ENCODE measurements at regions not wholly inside any gene's neighbourhood (a gene's known extent, or its start where the extent isn't known, plus 50 kb on each side); places are given as distances from the start of the nearest gene placed in this dataset.

DNA sequence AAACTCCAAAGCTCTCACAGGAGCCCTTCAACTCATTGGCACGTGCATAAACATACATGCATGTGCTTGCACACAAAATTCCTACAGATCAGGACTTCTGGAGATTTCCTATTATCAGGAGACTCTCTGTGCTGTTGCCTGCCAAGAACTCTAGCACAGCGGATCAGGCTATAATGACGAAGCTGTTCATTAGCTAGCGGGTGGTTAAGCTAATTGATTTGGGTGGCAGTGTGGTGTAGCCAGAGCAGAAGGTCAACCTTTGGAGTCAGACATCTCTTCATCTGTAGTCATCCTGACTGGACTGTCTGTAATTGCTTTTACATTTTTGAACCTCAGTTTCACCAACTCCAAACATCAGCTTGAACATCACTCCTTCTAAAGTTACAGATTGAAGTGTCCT, 69.0 kb downstream of the KIF2B start:
- no peak for DNase-seq

DNA sequence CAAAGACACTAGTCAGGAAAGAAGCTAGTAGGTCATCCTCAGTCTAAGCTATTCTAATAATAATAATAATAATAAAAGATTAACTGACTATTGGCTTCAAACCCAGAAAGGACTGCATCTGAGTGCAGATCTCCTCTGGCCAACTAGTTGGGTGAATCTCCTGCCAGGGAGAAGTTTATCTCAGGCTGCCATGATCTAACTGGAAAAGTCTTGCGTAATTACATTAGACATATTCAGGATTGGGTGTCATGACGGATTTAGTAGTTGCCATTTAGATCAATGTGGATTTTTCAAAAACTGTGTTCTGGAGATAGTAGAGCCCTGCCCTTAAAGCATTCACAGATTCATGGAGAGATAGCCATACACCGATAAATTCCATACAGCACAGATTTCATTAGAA, 69.5 kb downstream of the KIF2B start:
- no peak for DNase-seq

DNA sequence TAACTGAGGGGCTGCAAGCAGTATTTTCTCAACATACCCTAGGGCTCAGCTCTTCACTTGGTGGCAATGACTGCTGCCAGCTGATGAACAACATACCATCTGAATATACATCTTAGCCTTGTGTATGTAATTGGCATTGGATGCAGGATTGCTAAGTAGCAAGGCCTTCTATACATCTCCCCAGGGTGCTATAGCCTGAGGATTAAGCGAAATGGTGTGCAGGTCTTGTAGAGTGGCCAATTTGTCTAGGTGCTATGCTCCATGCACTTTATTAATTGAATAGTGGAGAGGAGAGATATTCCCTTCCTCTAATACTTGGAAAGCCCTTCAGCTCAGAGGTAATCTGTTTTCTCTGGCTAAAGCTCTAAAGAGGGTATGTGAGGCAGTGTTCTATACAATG, 71.9 kb downstream of the KIF2B start:
- no peak for DNase-seq

DNA sequence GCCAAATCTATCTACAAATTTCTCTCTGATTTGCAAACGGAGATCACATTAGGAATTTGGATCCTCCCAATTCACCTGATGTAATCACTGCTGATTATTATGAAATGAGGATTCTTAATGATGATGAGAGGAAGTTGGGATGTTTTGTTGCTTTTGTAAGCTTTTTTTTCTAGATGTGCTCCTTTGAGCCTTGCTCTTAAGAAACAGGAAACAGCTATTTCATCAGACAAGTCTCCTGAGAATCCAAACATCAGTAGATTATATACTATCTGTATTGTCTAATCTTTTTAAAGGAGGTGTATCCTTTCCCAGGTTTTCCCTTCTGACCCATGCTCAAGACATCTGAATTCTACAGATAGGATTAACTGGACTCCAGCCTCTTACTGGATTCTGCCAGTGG, 73.3 kb downstream of the KIF2B start:
- DNase-seq: no peak

DNA sequence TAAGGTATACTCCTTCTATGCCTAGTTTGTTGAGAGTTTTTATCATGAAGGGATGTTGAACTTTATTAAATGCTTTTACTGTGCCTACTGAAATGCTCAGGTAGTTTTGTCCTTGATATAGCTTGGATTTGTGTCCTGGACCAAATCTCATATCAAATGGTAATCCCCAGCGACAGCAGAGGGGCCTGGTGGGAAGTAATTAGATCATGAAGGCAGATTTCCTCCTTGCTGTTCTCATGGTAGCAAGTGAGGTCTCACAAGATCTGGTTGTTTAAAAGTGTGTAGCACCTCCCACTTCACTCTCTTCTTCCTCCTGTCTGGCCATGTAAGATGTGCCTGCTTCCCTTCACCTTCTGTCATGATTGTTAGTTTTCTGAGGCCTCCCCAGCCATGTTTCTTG, 78.2 kb downstream of the KIF2B start:
- no peak for DNase-seq

DNA sequence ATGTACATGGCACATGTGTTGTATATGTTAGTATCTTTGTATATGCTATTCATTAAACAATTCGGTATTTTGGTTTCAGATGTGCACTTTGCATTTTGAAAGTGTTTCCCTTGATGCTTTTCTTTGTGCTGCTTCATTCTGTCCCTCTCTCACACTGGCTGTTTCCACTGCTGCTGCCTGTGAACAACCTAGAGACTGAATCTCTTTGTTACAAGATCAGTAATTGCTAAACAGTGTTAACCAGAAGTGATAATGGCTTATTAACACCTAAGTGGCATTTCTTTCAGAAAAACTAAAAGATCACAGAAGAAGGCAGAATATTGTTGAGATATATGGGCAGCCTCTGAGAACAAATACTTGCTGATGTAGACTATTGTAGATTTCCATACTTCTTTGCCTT, 84.7 kb downstream of the KIF2B start:
- DNase-seq: no peak

DNA sequence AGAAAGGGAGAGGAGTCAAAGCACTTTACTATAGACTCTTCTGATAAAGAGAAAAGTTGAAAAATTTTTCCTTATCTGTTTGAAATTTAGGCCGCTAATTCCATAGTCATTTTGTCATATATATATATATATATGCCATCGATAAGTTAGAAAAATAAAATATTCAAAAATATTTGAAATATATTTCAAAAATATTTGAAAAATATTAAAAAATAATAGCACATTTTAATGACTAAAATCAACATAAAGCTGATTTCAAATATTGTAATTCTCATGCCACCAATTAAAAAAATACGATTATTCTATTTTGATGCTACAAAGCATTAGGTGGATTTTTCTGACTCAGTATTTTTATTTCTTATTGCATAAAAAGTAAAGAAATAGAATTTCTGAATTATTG, 87.1 kb downstream of the KIF2B start:
- DNase-seq: no peak

DNA sequence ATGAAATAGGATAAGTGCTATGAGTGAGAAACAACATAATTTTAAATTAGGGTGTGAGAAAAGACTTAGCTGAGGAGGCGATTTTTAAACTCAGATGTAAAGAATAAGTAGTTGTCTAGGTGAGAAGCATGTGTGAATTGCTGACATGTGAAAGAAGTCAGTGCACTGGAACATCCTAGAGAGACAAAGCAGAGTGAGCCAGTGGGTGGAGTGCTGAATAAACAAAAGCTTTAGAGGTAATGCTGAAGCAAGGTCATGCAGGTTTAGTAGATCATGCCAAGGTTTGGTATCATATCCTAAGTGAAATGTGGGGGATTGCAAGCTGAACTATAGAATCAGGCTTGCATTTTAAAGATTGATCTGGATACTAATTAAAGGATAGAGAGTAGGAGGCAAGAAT, 89.4 kb downstream of the KIF2B start:
- DNase-seq: no peak

DNA sequence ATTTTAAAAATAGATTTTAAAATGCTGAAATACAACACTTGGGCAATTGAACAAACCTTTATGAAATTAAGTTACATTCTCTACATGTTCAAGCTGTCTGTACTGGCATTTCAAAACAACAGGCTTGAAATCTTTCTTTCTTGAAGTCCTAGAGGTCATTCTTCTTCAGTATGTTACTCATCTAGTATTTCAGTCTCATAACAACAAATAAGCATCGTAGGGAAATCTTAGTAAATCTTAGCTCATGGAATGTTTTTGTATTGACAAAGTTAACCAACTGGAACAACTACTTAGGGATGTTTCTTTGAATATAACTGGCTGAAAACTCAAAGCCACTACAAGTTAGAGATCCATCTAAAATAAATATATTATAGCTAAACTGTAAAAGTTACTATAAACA, 96.6 kb downstream of the KIF2B start:
- DNase-seq: no peak

DNA sequence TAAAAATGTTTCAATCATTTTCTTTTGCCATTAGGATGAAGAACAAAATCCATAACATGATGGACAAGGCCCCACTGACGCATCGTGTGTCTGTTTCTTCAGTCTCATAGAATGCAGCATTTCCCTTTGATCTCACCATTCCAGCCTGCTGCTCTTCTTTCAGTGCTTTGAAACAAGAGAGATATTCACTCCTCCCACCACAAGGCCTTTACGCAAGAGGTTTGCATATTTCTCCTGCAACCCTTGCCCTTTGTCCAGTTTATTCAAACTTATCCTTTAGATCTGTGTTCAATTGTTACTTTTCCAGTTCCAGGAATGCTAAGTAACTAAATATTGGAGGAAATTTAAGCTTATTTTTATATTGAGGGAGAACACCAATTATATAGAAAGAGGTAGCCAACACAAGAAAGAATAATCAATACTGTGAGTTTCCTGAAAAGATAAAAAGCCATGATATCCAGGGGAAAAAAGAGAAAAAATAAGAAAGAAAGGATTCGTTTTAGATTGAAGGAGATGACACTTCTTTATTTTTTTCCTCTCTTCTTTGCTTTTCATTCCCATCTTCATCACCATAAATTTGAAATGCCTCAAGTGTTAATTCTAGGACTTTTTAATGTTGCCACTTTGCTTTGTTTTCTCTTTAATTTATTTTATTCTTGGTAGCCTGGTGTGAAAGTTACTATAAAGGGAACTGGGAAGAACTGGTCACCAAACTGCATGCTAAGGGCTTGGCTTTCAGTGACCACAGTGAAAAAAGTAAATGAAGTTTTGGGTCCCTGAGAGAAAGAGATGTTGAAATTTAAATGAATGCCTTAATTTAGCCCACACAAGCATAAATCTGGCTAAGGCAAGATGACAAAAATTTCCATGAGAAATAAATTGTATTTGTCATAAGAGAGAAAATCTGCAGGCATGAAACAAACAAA, 102.1 kb downstream of the KIF2B start:
- DNase-seq: no peak

DNA sequence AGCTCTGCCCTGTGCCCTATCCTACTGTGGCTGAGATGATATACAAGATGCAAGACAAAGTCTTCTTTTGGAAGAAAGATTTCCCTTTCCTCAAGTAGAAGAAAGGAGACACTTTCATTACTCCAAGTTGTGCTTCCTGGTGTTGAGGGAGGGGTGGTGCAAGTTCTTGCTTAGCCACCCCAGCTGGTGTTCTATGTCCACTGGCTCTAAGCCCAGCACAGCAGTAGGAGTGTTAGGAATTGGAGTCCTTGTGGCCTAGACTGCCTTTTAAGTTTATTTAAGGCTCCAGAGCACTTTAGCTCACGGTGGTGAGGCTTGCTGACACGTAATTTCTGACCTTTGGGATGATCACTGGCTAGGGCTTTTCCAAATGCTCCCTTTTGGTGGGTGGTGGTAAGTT, 109.7 kb downstream of the KIF2B start:
- DNase-seq: no peak

DNA sequence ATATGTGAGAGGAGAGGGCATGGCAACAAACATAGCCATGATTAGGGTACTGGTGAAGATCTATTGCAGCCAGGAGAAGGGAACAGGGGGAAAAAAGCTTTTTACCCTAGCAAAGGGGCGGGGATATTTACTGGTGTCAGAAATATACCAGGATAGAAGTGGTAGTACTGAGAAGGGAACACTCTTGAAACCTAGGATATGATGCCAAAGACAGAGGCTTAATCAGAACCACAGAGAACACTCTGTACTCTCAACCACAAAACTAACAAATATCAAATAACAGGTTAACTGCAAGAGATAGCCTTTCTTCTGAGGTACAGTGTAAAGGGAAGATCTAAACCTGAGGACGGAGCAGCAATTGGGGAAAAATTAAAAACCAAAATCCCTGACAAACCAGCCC, 112.2 kb downstream of the KIF2B start:
- DNase-seq: no peak

DNA sequence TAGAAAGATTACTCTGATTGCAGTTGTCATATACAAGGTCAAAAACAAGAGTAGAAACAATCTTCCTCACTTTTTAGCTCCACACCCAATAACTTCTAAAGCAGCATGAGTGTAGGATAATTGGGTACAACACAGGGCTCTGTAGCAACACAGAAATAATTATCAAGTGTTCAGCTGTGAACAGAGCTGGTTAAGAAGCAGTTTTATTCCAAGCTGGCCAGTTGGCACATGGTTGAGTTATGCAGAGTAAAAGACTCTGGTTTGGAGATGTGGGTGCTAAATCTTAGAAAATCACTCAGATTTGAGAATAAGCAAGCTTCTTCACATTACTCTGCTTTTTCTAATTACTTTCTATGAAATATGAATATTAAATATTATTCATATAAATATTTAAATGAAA, 118.5 kb downstream of the KIF2B start:
- no peak for DNase-seq

DNA sequence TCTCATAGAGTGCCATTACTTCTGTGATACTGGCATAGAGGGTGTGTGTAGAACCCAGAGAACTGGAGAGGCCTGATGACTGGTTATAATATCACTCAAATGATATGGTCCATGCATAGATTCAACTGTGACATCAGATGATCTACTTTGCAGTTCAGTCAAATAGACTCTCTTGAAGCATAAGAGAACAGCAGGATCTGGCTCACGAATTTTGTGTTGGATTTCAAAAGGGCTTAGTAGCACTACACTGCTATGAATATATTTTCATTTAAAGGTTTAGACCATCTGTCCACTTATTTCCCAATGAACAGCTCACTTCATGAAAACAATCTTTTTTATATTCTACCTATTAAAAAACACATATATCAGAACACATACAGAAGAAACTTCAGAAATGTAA, 119.7 kb downstream of the KIF2B start:
- DNase-seq: no peak

DNA sequence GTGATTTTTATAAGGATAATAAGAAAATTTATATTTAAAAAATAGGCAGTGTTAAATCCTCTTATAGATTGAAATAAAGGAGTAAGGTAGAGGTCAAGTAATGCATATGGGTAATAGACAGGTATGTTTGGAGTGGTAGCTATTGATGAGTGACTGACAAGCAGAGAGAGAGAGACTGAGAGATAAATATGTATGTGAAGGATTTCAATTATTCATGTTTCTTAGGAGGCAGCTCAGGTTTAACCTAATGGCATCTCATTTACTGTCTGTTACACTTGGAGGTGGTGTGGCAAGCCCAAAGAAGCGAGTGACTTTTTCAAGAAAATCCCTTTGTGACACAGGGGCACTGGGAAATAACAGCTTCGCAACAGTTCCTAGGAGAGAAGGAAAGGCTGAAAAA, 120.2 kb downstream of the KIF2B start:
- no peak for DNase-seq

DNA sequence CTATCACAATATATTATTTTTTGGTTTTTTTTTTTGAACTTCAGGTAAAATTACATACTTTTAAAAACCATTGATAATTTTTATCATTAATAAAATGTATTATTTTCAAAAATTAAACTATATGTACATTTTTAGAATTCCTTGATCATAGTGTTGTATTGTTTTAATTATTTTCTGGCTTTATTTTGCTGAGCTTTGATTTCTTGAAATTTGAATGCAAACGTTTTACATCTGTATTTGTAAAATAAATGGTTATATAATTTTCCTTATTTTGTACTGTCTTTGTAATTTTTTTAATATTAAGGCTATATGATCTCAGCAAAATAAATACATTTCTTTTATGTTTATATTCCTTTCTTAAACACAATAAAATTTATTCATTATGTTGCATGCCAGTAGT, 125.6 kb downstream of the KIF2B start:
- DNase-seq: no peak

DNA sequence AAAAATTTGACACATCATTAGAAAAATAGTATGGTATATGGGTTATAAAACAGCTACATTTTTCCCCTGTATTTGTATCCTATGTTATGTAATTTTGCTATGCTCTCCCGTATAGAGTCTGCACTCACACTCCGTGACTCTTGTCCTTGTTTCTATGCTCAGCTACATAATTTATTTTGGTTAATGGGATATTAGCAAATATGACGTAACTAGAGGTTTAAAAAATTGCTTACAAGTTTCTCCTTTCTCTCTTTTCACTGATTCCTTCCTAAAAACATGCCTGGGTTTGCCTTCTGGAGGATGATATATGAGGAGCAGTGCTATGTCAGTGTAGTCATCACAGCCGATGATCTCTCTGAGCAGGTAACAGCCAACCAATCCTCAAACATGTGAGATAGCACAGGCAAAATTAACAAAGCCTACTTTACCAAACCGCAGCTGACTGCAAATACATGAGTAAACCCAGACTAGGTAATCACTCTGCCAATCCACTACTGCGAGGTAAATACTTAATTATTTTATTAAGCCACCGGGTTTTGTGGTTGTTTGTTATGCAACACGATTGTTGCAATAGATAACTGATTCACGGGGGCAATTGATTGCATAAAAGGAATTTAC, 126.9 kb downstream of the KIF2B start:
- DNase-seq: no peak

DNA sequence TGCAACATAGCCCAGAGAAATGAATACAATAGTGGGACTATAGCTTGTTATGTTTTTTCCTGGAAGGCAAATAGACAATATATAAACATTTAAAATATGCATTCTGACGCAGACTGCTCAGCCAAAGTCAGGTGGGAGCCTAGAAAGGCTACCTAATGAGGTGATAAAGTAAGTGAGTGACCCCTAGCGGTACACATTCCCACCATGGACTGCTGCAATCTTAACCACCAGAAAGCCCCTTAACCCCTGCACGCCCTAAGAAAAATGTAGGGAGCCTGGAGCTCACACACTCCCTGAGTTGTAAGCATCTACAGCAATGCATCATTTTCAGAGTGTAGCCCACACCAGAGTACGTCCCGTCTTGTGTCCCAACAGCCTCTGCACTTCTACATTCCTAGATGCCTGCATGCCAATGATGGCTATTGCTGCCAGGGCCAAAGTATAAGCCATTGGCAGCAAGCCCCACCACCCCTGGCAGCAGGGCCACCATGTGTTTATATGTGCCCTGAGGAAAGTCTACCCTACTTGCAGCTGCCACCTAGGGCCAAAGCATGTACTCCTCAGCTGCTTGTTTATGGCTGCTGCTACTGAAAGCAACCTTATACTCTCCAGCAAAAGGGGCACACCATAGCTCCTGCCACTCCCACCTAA, 127.6 kb downstream of the KIF2B start:
- DNase-seq: no peak

DNA sequence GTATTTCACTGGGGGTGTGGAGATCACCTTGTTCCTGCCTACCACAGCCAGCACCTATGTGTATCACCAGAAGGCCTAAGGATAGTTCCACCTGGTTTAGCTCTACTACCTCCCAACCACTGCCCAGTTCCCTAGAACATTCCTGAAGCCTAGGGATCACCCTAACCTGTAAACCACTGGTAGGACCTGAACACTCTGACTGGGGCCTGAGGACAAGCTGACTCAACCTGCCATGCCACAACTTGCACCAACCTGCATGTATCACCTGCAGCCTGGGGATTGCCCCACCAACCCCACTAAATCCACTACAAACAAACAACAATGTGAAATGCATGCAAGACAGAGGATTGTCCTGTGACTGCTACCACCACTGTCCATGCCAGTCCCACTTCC, 128.1 kb downstream of the KIF2B start:
- DNase-seq: no peak

DNA sequence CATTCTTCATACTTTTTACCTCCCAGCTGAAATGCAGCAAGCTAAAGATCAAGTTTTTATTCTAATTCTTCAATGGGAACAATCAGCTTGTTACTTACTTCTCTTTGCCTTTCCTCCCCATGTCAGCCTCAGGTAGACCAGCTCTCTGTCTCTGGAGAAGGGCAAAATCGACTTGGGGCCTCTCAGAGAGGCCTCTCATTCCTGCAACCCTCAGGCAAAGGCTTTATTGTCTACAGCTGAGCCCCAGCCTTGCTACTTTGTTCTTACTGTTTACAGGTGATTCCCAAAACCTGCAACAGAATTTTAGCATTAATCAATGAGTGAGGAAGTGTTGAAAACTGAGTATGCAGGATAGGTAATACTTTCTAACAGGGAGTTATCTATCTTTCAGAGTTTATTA, 148.6 kb downstream of the KIF2B start:
- DNase-seq: no peak

DNA sequence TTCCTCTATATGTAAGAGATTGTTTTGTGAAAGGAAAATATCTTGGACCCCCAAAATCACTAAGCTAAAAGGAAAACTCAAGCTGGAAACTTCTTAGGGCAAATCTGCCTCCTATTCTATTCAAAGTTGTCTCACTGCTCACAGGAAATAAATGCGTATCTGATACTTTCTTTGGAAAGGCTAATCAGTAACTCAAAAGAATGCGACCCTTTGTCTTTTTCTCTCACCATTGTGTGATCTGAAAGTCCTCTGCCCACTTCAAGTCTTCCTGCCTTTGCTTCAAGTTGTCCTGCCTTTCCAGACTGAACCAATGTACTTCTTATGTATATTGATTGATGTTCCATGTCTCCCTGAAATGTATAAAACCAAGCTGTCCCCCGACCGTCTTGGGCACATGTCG, 157.3 kb downstream of the KIF2B start:
- no peak for DNase-seq

DNA sequence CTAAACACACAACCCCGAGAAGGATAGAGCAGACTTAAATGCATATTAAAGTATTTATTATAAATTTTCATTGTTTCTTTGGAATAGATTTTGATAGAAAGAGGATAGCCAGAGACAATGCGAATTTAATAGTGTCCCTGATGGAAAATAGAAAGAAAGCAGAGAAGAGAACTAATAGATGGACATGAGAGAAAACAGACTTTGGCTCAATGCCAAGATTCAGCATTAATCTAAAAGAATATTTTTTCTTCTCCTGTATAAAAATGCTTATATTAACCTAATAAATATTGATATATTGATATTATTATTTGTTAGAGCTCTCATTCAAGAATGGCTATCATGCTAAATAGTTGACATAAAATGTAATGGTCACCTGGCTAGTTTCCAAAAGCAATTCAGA, 173.4 kb downstream of the KIF2B start:
- no peak for DNase-seq

DNA sequence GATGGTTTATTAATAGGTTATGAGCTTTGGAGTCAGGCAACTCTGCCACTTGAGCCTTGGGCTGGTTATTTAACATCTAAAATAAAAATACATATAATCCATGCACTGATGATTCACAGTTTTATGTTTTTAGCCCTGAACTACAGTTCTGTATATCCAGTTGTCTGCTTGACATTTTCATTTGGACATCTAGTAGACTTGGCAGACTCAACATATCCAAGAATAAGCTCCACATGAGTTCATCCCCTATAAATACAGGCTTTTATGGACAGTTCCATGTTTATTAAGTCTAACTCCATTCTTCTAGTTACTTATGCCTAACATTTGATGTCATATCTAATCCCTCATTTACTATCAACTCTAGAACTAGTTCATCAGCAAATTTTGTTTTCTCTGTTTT, 174.2 kb downstream of the KIF2B start:
- no peak for DNase-seq

DNA sequence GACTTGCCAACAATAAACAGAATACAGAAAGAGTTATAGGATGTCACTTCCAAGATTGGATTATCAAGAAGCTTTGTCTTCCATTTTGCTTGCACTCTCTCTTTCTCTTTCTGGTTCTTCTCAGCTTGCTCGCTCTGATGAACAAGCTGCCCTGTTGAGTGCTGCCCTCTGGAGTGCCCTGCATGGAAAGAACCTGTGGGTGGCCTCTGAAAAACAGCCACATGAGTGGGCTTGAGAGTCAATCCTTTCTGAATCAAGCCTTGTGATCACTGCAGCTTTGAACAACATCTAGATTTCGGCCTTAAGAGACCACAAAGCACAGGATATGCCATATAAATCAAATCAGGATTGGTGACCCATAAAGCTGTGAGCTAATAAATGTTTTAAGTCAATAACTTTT, 185.1 kb downstream of the KIF2B start:
- no peak for DNase-seq
